Endothelial cell of umbilical vein (primary cell): ENCODE measurements at regions not wholly inside any gene's neighbourhood (a gene's known extent, or its start where the extent isn't known, plus 50 kb on each side); places are given as distances from the start of the nearest gene placed in this dataset.

Experiments
- BruUV-seq: library from RNA; stranded (reverse); fragments of 400-500 nt; replicated peaks from 2 replicates; lab custom pipeline; 2021; lab: Mats Ljungman, UMichigan
- CTCF ChIA-PET: fragments of 300-600, 350-600 bp; sonication (Branson Sonifier 250); formaldehyde crosslinking; loops from one replicate; lab custom pipeline; 2021; ENCODE audit warnings: antibody characterized with exemption, inconsistent platforms; lab: Charles Lee
- POLR2A ChIA-PET: fragments of 300-600, 350-600 bp; sonication (Branson Sonifier 250); formaldehyde crosslinking; loops from one replicate; lab custom pipeline; 2021; ENCODE audit warnings: antibody characterized with exemption, inconsistent platforms; lab: Charles Lee
- DNase-seq: peaks from one replicate; pipeline ENCODE4 v3.0.0-alpha.2; 2011; ENCODE audit warnings: low read depth, low spot score
- FAIRE-seq: peaks from 2 replicates; lab custom pipeline; 2011; peaks lifted over from hg19 to GRCh38; lab: Jason Lieb, UNC
- H2AFZ ChIP-seq: 2 replicates; pipeline ENCODE4 v1.6.0; 2012; ENCODE audit warnings: low read depth, low read length, control low read depth, inconsistent platforms
- H3K27ac ChIP-seq: 2 replicates; pipeline ENCODE4 v1.5.1; 2011; ENCODE audit warnings: low read depth, mild to moderate bottlenecking, control low read depth, low read length, moderate library complexity; ENCODE audit not compliant: insufficient read depth
- H3K27me3 ChIP-seq, 2 experiments: 2 replicates each; pipeline versions ENCODE4 v1.6.0 to v1.6.1; 2011; ENCODE audit warnings: low read length in 2 of 2, mixed read lengths in 1 of 2; ENCODE audit not compliant: control insufficient read depth in 2 of 2, insufficient read depth in 2 of 2
- H3K36me3 ChIP-seq, 2 experiments: 2 replicates in 1 of 2; 3 replicates in 1 of 2; pipeline ENCODE4 v1.5.1; 2011; ENCODE audit warnings: low read length in 2 of 2, mild to moderate bottlenecking in 1 of 2, moderate library complexity in 1 of 2; ENCODE audit not compliant: control insufficient read depth in 2 of 2, insufficient read depth in 2 of 2; ENCODE audit errors: extremely low read depth in 1 of 2
- H3K4me1 ChIP-seq: 3 replicates; pipeline ENCODE4 v1.5.1; 2011; ENCODE audit warnings: mild to moderate bottlenecking, low read length; ENCODE audit not compliant: control insufficient read depth, insufficient read depth; ENCODE audit errors: extremely low read depth
- H3K4me2 ChIP-seq: 2 replicates; pipeline ENCODE4 v1.6.1; 2011; ENCODE audit warnings: low read length, control low read depth, mixed read lengths; ENCODE audit not compliant: insufficient read depth
- H3K4me3 ChIP-seq, 3 experiments: fragments of 200-600 bp in 1 of 3; sonication (generic), shearing (Covaris generic) in 1 of 3; replicated peaks in 1 of 3; 2 replicates each; pipeline ENCODE4 v1.5.1; 2011 to 2016; ENCODE audit warnings: control low read depth in 3 of 3, low read length in 3 of 3, mild to moderate bottlenecking in 2 of 3, inconsistent platforms in 1 of 3, low read depth in 1 of 3, moderate library complexity in 1 of 3; ENCODE audit not compliant: insufficient read depth in 1 of 3
- H3K79me2 ChIP-seq: 2 replicates; pipeline ENCODE4 v1.6.0; 2012; ENCODE audit warnings: low read length, inconsistent platforms; ENCODE audit not compliant: control insufficient read depth, insufficient read depth
- H3K9ac ChIP-seq: replicated peaks from 2 replicates; pipeline ENCODE3; 2011; ENCODE audit warnings: low read length, control low read depth; ENCODE audit not compliant: insufficient read depth; ENCODE audit errors: extremely low read depth
- H3K9me1 ChIP-seq: replicated peaks from 3 replicates; pipeline ENCODE4 v1.6.0; 2011; ENCODE audit warnings: mild to moderate bottlenecking, low read length; ENCODE audit not compliant: control insufficient read depth, insufficient read depth; ENCODE audit errors: extremely low read depth
- H3K9me3 ChIP-seq: replicated peaks from 2 replicates; pipeline ENCODE4 v1.5.1; 2012; ENCODE audit warnings: low read length, inconsistent platforms; ENCODE audit not compliant: control insufficient read depth, insufficient read depth
- H4K20me1 ChIP-seq: replicated peaks from 2 replicates; pipeline ENCODE3; 2011; ENCODE audit warnings: mild to moderate bottlenecking, low read length; ENCODE audit not compliant: control insufficient read depth, insufficient read depth; ENCODE audit errors: extremely low read depth
- EZH2 ChIP-seq: IDR thresholded peaks from 2 replicates; pipeline ENCODE4 v1.6.1; 2012; ENCODE audit warnings: borderline replicate concordance, low read depth, mild to moderate bottlenecking, moderate library complexity, low read length, inconsistent platforms; ENCODE audit not compliant: severe bottlenecking
- FOS ChIP-seq: IDR thresholded peaks from 2 replicates; pipeline ENCODE4 v1.6.1; 2011; ENCODE audit warnings: mild to moderate bottlenecking, low read length, moderate library complexity, borderline replicate concordance; ENCODE audit not compliant: insufficient read depth
- GATA2 ChIP-seq: IDR thresholded peaks from 2 replicates; pipeline ENCODE4 v1.7.0; 2011; ENCODE audit warnings: low read depth, mild to moderate bottlenecking, moderate library complexity, mixed read lengths, low read length; ENCODE audit not compliant: insufficient read length, insufficient read depth
- JUN ChIP-seq: IDR thresholded peaks from 2 replicates; pipeline ENCODE4 v1.6.1; 2011; ENCODE audit warnings: borderline replicate concordance, low read depth; ENCODE audit not compliant: insufficient read length, insufficient read depth
- MAX ChIP-seq: IDR thresholded peaks from 2 replicates; pipeline ENCODE4 v1.6.1; 2011; ENCODE audit not compliant: insufficient read depth, insufficient read length
- MYC ChIP-seq: IDR thresholded peaks from one replicate; pipeline ENCODE4 v1.6.1; 2011; ENCODE audit warnings: mild to moderate bottlenecking, low read depth, low read length
- POLR2A ChIP-seq: IDR thresholded peaks from 2 replicates; pipeline ENCODE4 v1.6.1; 2012; ENCODE audit warnings: low read depth, mild to moderate bottlenecking, control low read depth, low read length
- POLR2AphosphoS5 ChIP-seq: IDR thresholded peaks from 2 replicates; pipeline ENCODE4 v1.6.1; 2012; ENCODE audit warnings: low read depth, mild to moderate bottlenecking, control low read depth, low read length, moderate library complexity; ENCODE audit not compliant: insufficient read depth
- dilution Hi-C: fragments of 300-500 bp; cut with MboI; formaldehyde crosslinking; loops from one replicate; pipeline ENCODE4 v1.15.0; 2019; ENCODE audit warnings: low sequenced_read_pairs; ENCODE audit not compliant: extremely low pct_ligation_motif_present
- intact Hi-C: fragments of 100-400 bp; cut with micrococcal nuclease; formaldehyde crosslinking; loops from one replicate; pipeline ENCODE4 v1.10.0; 2022
- TF ChIP-seq, protein P1 (sequence below), 2 donors: IDR thresholded peaks; 1 replicate in 1 of 2; 2 replicates in 1 of 2; pipeline ENCODE4 v1.5.1; 2011; ENCODE audit warnings: low read length in 2 of 2, mild to moderate bottlenecking in 2 of 2, moderate library complexity in 2 of 2, control low read depth in 1 of 2, inconsistent platforms in 1 of 2, low read depth in 1 of 2; ENCODE audit not compliant: insufficient read depth in 1 of 2; ENCODE audit errors: extremely low read depth in 1 of 2

DNA sequence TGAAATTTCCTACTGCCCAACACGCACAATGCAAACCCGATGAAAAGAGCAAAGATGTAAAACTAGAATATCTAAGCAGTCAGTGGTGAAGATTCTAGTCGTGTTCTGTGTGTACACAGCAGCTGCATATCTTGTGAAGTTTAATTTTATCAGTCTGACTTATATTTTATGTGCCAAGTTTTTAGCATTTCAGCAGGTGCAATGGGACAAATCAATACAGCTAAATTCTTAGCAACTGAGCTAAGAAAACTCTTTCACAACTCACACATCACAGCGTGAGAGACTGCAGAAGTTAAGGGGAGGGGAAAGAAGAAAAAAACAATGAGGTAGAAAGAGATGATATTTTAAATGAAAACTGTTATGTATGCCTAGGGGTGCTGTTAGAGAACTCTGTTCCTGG, 164.9 kb upstream of the NEBL start:
- TF ChIP-seq, protein P1, sequence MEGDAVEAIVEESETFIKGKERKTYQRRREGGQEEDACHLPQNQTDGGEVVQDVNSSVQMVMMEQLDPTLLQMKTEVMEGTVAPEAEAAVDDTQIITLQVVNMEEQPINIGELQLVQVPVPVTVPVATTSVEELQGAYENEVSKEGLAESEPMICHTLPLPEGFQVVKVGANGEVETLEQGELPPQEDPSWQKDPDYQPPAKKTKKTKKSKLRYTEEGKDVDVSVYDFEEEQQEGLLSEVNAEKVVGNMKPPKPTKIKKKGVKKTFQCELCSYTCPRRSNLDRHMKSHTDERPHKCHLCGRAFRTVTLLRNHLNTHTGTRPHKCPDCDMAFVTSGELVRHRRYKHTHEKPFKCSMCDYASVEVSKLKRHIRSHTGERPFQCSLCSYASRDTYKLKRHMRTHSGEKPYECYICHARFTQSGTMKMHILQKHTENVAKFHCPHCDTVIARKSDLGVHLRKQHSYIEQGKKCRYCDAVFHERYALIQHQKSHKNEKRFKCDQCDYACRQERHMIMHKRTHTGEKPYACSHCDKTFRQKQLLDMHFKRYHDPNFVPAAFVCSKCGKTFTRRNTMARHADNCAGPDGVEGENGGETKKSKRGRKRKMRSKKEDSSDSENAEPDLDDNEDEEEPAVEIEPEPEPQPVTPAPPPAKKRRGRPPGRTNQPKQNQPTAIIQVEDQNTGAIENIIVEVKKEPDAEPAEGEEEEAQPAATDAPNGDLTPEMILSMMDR (IDR thresholded peaks at IDR 0.05; ENCODE audit: extremely low read depth in 1 of 2, insufficient read depth in 1 of 2, low read depth in 1 of 2, low read length in 2 of 2) = no peak
- TF ChIP-seq JUN (no peak), MYC (no peak), EZH2 (no peak), POLR2A (no peak), GATA2 (no peak), FOS (no peak), POLR2AphosphoS5 (no peak), MAX (no peak)
- dilution Hi-C loops = no loop called here
- DNase-seq = no peak

More for the DNA sequence above, 164.9 kb upstream of the NEBL start:
- Histone ChIP-seq H3K4me2 (no peak overlapping the region), H3K9me3 (no peaks in the 10 kb centered on the region), H3K9ac (no peak overlapping the region), H3K27me3 (peaks cover 3 to 5% of the 10 kb centered on the region in 2 experiments), H3K4me1 (no peaks in the 10 kb centered on the region), H3K79me2 (no peaks in the 10 kb centered on the region), H3K9me1 (no peaks in the 10 kb centered on the region), H3K36me3 (no peaks in the 10 kb centered on the region), H4K20me1 (no peaks in the 10 kb centered on the region), H3K4me3 (no peak overlapping the region), H3K27ac (no peak overlapping the region), H2AFZ (no peak overlapping the region)
- POLR2A ChIA-PET = no interaction called here
- FAIRE-seq = no peak
- intact Hi-C loops = no loop called here
- no TSS peak for BruUV-seq
- CTCF ChIA-PET = interaction anchor here (1.0 kb wide), 1 partner anchor 18 kb away, joined by 3 read pairs; no protein-coding TSS in a partner anchor
